ENCODE measurements at regions not wholly inside any gene's neighbourhood (a gene's known extent, or its start where the extent isn't known, plus 50 kb on each side); places are given as distances from the start of the nearest gene placed in this dataset.

DNA sequence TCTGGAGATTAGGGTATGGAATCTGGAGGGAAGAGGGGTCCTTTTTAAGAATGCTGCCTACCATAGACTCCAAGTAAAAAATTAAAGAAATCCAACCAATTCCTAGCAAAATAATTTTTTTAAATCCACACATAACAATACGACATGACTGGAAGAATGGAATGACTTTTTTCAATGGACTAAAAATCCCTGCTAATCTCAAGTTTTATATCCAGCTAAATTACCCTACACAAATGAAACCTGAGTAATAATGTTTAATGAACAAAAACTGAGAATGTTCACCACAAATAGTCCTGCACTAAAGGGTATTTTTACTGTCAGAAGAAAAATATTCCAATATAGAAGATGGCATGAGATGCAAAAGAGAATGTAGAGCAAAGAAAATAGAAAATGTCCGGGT, 220.3 kb upstream of the AGTR1 start:
- no peak for TF ChIP-seq EP300 (IDR thresholded peaks at IDR 0.05; ENCODE audit: borderline replicate concordance)
- no peak for TF ChIP-seq TEAD4 (IDR thresholded peaks at IDR 0.05)
- TF ChIP-seq YY1 (IDR thresholded peaks at IDR 0.05; ENCODE audit: low read depth): no peak
- no peak for TF ChIP-seq EGR1 (IDR thresholded peaks at IDR 0.05)
- no peak for TF ChIP-seq CEBPB (IDR thresholded peaks at IDR 0.05)
- TF ChIP-seq, protein P1, sequence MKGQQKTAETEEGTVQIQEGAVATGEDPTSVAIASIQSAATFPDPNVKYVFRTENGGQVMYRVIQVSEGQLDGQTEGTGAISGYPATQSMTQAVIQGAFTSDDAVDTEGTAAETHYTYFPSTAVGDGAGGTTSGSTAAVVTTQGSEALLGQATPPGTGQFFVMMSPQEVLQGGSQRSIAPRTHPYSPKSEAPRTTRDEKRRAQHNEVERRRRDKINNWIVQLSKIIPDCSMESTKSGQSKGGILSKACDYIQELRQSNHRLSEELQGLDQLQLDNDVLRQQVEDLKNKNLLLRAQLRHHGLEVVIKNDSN (IDR thresholded peaks at IDR 0.05): no peak
- TF ChIP-seq TAF1 (IDR thresholded peaks at IDR 0.05; ENCODE audit: low read depth): no peak
